Tibial artery (tissue), 4 donors: ENCODE measurements at regions not wholly inside any gene's neighbourhood (a gene's known extent, or its start where the extent isn't known, plus 50 kb on each side); places are given as distances from the start of the nearest gene placed in this dataset.

Source experiments
- DNase-seq, 2 donors: peaks; one replicate each; pipeline ENCODE4 v3.0.0-alpha.2; 2019
- H3K27ac ChIP-seq, 2 donors: fragments of 200-600 bp; sonication (generic) in 1 of 2; 1 replicate in 1 of 2; 2 replicates in 1 of 2; pipeline ENCODE4 v1.5.1; 2018 to 2019; ENCODE audit warnings: mild to moderate bottlenecking in 1 of 2
- H3K27me3 ChIP-seq, 2 donors: fragments of 200-600 bp; sonication (generic) in 1 of 2; one replicate each; pipeline versions ENCODE4 v1.5.1 to v1.6.0; 2016 to 2019
- H3K36me3 ChIP-seq, 3 donors: fragments of 200-600 bp; sonication (generic) in 2 of 3; one replicate each; pipeline ENCODE4 v1.5.1; 2016 to 2019; ENCODE audit warnings: mild to moderate bottlenecking in 2 of 3
- H3K4me1 ChIP-seq, 4 donors: fragments of 200-600 bp; sonication (generic) in 2 of 4; 1 replicate in 3 of 4; 2 replicates in 1 of 4; pipeline ENCODE4 v1.5.1; 2016 to 2019
- H3K4me3 ChIP-seq, 2 donors: fragments of 200-600 bp; sonication (generic) in 1 of 2; 1 replicate in 1 of 2; 2 replicates in 1 of 2; pipeline ENCODE4 v1.5.1; 2018 to 2019; ENCODE audit warnings: mild to moderate bottlenecking in 2 of 2
- H3K9me3 ChIP-seq, 3 donors: fragments of 200-600 bp; sonication (generic) in 1 of 3; one replicate each; pipeline ENCODE4 v1.5.1; 2016 to 2019
- CTCF ChIP-seq, 2 experiments: fragments of 200-600 bp in 1 of 2; fragments of 450-650 bp in 1 of 2; IDR thresholded peaks; one replicate each; pipeline ENCODE4 v1.5.1; 2017 to 2019; ENCODE audit warnings: antibody characterized with exemption in 2 of 2, mild to moderate bottlenecking in 1 of 2, moderate library complexity in 1 of 2
- intact Hi-C: fragments of 100-400 bp; cut with DNase I; formaldehyde crosslinking; loops from one replicate; pipeline ENCODE4 v1.15.0; 2023; ENCODE audit warnings: low total_unique reads

GRCh38 chr7:367351-367901, 77.5 kb downstream of the FOXL3 start:
- H3K9me3 ChIP-seq = no peaks in the 10 kb centered on the region
- intact Hi-C loops = no loop called here
- no peaks in the 10 kb centered on the region for H3K4me1 ChIP-seq
- no peak for TF ChIP-seq CTCF (IDR thresholded peaks at IDR 0.05)
- H3K27me3 ChIP-seq = peaks cover 0 to 39% of the 10 kb centered on the region in 2 donors
- DNase-seq = no peak
- H3K4me3 ChIP-seq = no peak overlapping the region
- no peaks in the 10 kb centered on the region for H3K36me3 ChIP-seq
- no peak overlapping the region for H3K27ac ChIP-seq

GRCh38 chr7:368651-369475, 78.9 kb downstream of the FOXL3 start:
- TF ChIP-seq CTCF (IDR thresholded peaks at IDR 0.05) = no peak
- DNase-seq = peak in 1 of 2 donors; percentile 54

GRCh38 chr7:369476-370258, 79.7 kb downstream of the FOXL3 start:
- Histone ChIP-seq H3K4me1 (no peaks in the 10 kb centered on the region), H3K4me3 (no peak overlapping the region), H3K27ac (no peak overlapping the region), H3K27me3 (peaks cover 0 to 20% of the 10 kb centered on the region in 2 donors), H3K36me3 (no peaks in the 10 kb centered on the region), H3K9me3 (no peaks in the 10 kb centered on the region)
- TF ChIP-seq CTCF (IDR thresholded peaks at IDR 0.05) = no peak
- DNase-seq = peak in 1 of 2 donors; percentile 48
- intact Hi-C loops = no loop called here

More at GRCh38 chr7:368651-369475, 78.9 kb downstream of the FOXL3 start:
- intact Hi-C loops = no loop called here
- peaks cover 0 to 26% of the 10 kb centered on the region in 2 donors for H3K27me3 ChIP-seq
- H3K27ac ChIP-seq = no peak overlapping the region
- no peak overlapping the region for H3K4me3 ChIP-seq
- H3K36me3 ChIP-seq = no peaks in the 10 kb centered on the region
- H3K4me1 ChIP-seq = no peaks in the 10 kb centered on the region
- H3K9me3 ChIP-seq = no peaks in the 10 kb centered on the region

GRCh38 chr7:370259-370625, 80.3 kb downstream of the FOXL3 start:
- Histone ChIP-seq H3K4me1 (no peaks in the 10 kb centered on the region), H3K36me3 (no peaks in the 10 kb centered on the region), H3K4me3 (no peak overlapping the region), H3K9me3 (no peaks in the 10 kb centered on the region), H3K27ac (no peak overlapping the region), H3K27me3 (peaks cover 0 to 14% of the 10 kb centered on the region in 2 donors)
- no peak for TF ChIP-seq CTCF (IDR thresholded peaks at IDR 0.05)
- DNase-seq = no peak
- intact Hi-C loops = no loop called here

- no peak for TF ChIP-seq CTCF (IDR thresholded peaks at IDR 0.05)
- no peaks in the 10 kb centered on the region for H3K4me1 ChIP-seq
- H3K36me3 ChIP-seq = no peaks in the 10 kb centered on the region
- H3K4me3 ChIP-seq = no peak overlapping the region
- H3K27me3 ChIP-seq = peaks cover 0 to 16% of the 10 kb centered on the region in 2 donors
- H3K27ac ChIP-seq = no peak overlapping the region
- no peaks in the 10 kb centered on the region for H3K9me3 ChIP-seq
- DNase-seq = no peak
- intact Hi-C loops = no loop called here
Measured at GRCh38 chr7:370775-371118, 80.8 kb downstream of the FOXL3 start.
